Esophagus muscularis mucosa (tissue), 3 donors: ENCODE measurements at regions not wholly inside any gene's neighbourhood (a gene's known extent, or its start where the extent isn't known, plus 50 kb on each side); places are given as distances from the start of the nearest gene placed in this dataset.

Source experiments
- CTCF ChIP-seq, 3 experiments: fragments of 200-600 bp in 2 of 3; fragments of 450-650 bp in 1 of 3; sonication (generic) in 2 of 3; IDR thresholded peaks; one replicate each; pipeline ENCODE4 v1.5.1; 2017 to 2019; ENCODE audit warnings: antibody characterized with exemption in 3 of 3, mild to moderate bottlenecking in 2 of 3, moderate library complexity in 1 of 3
- POLR2AphosphoS5 ChIP-seq, 2 donors: sonication (generic); formaldehyde crosslinking; IDR thresholded peaks; one replicate each; pipeline ENCODE4 v1.6.1; 2017; ENCODE audit warnings: antibody characterized with exemption in 2 of 2

DNA sequence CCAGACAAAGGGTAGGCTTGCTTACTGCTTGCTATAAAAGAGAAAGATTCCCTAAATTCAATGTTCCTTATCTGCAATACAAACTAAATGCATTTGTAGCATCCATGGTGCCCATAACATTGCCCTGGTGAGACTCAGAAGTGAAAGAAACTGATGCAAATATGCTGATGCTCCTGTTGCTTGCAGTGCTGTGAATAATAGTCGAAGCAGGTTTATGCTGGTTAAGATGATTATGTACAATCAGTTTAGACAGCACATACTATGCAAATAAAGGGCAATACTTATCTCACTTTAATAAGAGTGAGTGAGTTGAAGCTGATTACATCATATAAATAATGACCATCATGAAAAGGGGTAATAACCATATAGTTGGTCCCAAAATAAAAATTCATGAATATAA is 215.5 kb downstream of the SNCAIP start:
- no peak for TF ChIP-seq CTCF (IDR thresholded peaks at IDR 0.05)
- TF ChIP-seq POLR2AphosphoS5 (IDR thresholded peaks at IDR 0.05), result no peak
